ENCODE measurements at regions not wholly inside any gene's neighbourhood (a gene's known extent, or its start where the extent isn't known, plus 50 kb on each side); places are given as distances from the start of the nearest gene placed in this dataset.

DNA sequence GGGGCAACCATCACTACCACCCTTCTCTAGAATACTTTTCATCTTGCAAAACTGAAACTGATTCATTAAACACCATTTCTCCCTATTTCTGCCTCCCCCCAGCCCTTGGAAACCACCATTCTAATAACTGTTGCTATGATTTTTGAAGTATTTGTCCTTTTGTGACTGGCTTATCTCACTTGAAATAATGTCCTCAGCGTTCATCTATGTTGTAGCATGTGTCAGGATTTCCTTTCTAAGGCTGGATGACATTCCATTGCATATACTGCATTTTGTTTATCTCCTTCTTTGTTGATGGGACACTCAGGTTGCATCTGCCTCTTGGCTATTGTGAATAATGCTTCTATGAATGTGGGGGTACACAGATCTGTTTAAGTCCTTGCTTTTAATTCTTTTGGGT lies 327.6 kb upstream of the ZNF32 start:
- TF ChIP-seq POLR2A (IDR thresholded peaks at IDR 0.05) (no peak), EP300 (IDR thresholded peaks at IDR 0.05) (no peak)
- TF ChIP-seq, protein P1, sequence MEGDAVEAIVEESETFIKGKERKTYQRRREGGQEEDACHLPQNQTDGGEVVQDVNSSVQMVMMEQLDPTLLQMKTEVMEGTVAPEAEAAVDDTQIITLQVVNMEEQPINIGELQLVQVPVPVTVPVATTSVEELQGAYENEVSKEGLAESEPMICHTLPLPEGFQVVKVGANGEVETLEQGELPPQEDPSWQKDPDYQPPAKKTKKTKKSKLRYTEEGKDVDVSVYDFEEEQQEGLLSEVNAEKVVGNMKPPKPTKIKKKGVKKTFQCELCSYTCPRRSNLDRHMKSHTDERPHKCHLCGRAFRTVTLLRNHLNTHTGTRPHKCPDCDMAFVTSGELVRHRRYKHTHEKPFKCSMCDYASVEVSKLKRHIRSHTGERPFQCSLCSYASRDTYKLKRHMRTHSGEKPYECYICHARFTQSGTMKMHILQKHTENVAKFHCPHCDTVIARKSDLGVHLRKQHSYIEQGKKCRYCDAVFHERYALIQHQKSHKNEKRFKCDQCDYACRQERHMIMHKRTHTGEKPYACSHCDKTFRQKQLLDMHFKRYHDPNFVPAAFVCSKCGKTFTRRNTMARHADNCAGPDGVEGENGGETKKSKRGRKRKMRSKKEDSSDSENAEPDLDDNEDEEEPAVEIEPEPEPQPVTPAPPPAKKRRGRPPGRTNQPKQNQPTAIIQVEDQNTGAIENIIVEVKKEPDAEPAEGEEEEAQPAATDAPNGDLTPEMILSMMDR (IDR thresholded peaks at IDR 0.05), result no peak

Data from tibial nerve (tissue), 4 donors.